Ovary (tissue), 7 donors: ENCODE measurements at regions not wholly inside any gene's neighbourhood (a gene's known extent, or its start where the extent isn't known, plus 50 kb on each side); places are given as distances from the start of the nearest gene placed in this dataset.

ENCODE experiments used
- DNase-seq, 5 donors: peaks; one replicate each; pipeline ENCODE4 v3.0.0-alpha.2; 2019 to 2020
- H3K27ac ChIP-seq, 2 donors: fragments of 200-600 bp; one replicate each; pipeline versions ENCODE4 v1.5.1 to v1.8.0; 2019 to 2022
- H3K27me3 ChIP-seq: fragments of 200-600 bp; one replicate; pipeline ENCODE4 v1.8.0; 2022
- H3K36me3 ChIP-seq: fragments of 200-600 bp; sonication (generic); one replicate; pipeline ENCODE4 v1.5.1; 2019
- H3K4me1 ChIP-seq: one replicate; pipeline ENCODE4 v1.8.1; 2013; ENCODE audit warnings: mild to moderate bottlenecking, moderate library complexity; ENCODE audit not compliant: insufficient read depth
- H3K4me3 ChIP-seq: fragments of 200-600 bp; sonication (generic); one replicate; pipeline ENCODE4 v1.5.1; 2017
- H3K9me3 ChIP-seq, 2 donors: fragments of 200-600 bp in 1 of 2; sonication (generic) in 1 of 2; one replicate each; pipeline versions ENCODE4 v1.5.1 to v1.8.1; 2013 to 2019; ENCODE audit warnings: mild to moderate bottlenecking in 1 of 2, moderate library complexity in 1 of 2
- EP300 ChIP-seq: sonication (generic); formaldehyde crosslinking; IDR thresholded peaks from one replicate; pipeline ENCODE4 v1.6.1; 2017; ENCODE audit warnings: antibody characterized with exemption
- POLR2A ChIP-seq: fragments of 450-650 bp; IDR thresholded peaks from one replicate; pipeline ENCODE4 v1.6.1; 2017; ENCODE audit warnings: antibody characterized with exemption, mild to moderate bottlenecking, moderate library complexity
- WGBS, 3 donors: extraction: QIAGEN DNeasy Blood & Tissue Kit in 1 of 3; methylation state at CpG; one replicate each; pipeline versions ENCODE4 v1.1.5 to v1.1.7; 2013 to 2017; 5-methylcytosine and 5-hydroxymethylcytosine counted together
- intact Hi-C, 4 donors: fragments of 100-400 bp; cut with DNase I; formaldehyde crosslinking; loops; one replicate each; pipeline versions ENCODE4 v1.11.0 to v1.15.1; 2022 to 2023
- TF ChIP-seq, protein P1 (sequence below), 3 donors: fragments of 450-650 bp in 2 of 3; fragments of 200-600 bp in 1 of 3; IDR thresholded peaks; one replicate each; pipeline versions ENCODE4 v1.5.1 to v1.8.0; 2016 to 2022; ENCODE audit warnings: antibody characterized with exemption in 3 of 3, mild to moderate bottlenecking in 1 of 3
- donor health status: DM: no; HTN: no; CAD: no; lungs with moderate emphysema.
- donor health status: DM: no; HTN: no; CAD: no.
- donor health status: Bipolar disorder and iron deficiency.
- donor health status: DM: no; HTN: no; CAD: no.
- donor health status: DM: yes; HTN: yes; CAD: no.

DNA sequence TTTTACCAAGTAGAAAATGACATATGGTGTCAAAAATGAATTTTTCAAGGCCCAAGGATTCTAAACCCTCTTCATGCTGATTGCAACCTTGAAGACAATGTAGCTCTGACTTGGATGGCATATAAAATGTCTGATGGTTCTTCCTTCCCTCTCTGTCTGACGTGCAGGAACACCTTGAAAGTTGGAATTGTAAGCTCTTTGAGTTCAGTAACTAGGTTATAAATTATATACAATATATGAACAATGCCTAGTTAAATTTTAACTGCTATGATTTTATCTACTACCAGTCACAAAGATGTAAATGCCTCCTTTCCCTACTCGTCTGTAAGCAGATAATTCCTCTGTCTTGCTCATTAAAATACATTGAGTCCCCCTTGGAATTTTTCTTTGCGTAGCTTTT, 89.5 kb upstream of the TMEM17 start:
- Histone ChIP-seq H3K27ac (no peak overlapping the region), H3K4me1 (peaks cover 1% of the 10 kb centered on the region), H3K9me3 (no peaks in the 10 kb centered on the region), H3K4me3 (no peak overlapping the region), H3K27me3 (no peaks in the 10 kb centered on the region), H3K36me3 (no peaks in the 10 kb centered on the region)
- TF ChIP-seq, protein P1, sequence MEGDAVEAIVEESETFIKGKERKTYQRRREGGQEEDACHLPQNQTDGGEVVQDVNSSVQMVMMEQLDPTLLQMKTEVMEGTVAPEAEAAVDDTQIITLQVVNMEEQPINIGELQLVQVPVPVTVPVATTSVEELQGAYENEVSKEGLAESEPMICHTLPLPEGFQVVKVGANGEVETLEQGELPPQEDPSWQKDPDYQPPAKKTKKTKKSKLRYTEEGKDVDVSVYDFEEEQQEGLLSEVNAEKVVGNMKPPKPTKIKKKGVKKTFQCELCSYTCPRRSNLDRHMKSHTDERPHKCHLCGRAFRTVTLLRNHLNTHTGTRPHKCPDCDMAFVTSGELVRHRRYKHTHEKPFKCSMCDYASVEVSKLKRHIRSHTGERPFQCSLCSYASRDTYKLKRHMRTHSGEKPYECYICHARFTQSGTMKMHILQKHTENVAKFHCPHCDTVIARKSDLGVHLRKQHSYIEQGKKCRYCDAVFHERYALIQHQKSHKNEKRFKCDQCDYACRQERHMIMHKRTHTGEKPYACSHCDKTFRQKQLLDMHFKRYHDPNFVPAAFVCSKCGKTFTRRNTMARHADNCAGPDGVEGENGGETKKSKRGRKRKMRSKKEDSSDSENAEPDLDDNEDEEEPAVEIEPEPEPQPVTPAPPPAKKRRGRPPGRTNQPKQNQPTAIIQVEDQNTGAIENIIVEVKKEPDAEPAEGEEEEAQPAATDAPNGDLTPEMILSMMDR (IDR thresholded peaks at IDR 0.05): no peak
- TF ChIP-seq POLR2A: no peak
- TF ChIP-seq EP300: no peak
- WGBS, 3 donors: 72 to 88% (median 86%) methylated on average over 3 of the region's 3 CpGs
- no peak for DNase-seq
- intact Hi-C loops: no loop called here

GRCh38 chr2:62593825-62594224, 87.8 kb upstream of the TMEM17 start:
- DNase-seq: no peak
- no peaks in the 10 kb centered on the region for H3K27me3 ChIP-seq
- 91 to 98% (median 98%) methylated on average over 3 of the region's 3 CpGs for WGBS, 3 donors
- peaks cover 7% of the 10 kb centered on the region for H3K4me1 ChIP-seq
- TF ChIP-seq EP300: no peak
- TF ChIP-seq, protein P1 (IDR thresholded peaks at IDR 0.05): no peak
- no peak for TF ChIP-seq POLR2A
- H3K27ac ChIP-seq: no peak overlapping the region
- intact Hi-C loops: no loop called here
- H3K36me3 ChIP-seq: no peaks in the 10 kb centered on the region
- H3K9me3 ChIP-seq: no peaks in the 10 kb centered on the region
- no peak overlapping the region for H3K4me3 ChIP-seq

DNA sequence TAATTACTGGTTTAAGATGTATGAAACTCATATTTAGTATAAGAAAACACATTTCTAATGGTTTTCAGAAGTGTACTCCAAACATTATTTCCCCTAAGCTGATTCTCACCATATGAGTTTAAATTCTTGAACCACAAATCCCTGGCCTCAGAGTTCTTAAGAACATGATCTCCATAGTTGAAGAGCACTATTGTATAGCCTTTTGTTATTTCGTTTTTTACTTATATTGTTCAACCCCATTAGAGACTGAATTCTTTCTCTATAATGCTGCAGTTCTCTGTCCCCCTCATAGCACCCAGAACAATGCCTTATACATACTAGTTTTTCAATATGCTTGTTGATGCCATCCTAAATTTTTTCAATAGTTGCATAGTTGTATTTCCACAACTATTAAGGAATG, 85.5 kb upstream of the TMEM17 start:
- Histone ChIP-seq H3K4me1 (peaks cover 7% of the 10 kb centered on the region), H3K36me3 (no peaks in the 10 kb centered on the region), H3K9me3 (no peaks in the 10 kb centered on the region), H3K27ac (no peak overlapping the region), H3K27me3 (no peaks in the 10 kb centered on the region), H3K4me3 (no peak overlapping the region)
- 85 to 97% (median 87%) methylated on average over 1 of the region's 1 CpG for WGBS, 3 donors
- no peak for TF ChIP-seq POLR2A
- no peak for TF ChIP-seq EP300
- TF ChIP-seq, protein P1 (IDR thresholded peaks at IDR 0.05): no peak
- no peak for DNase-seq
- intact Hi-C loops: no loop called here

GRCh38 chr2:62589691-62590356, 83.8 kb upstream of the TMEM17 start:
- peaks cover 6% of the 10 kb centered on the region for H3K4me1 ChIP-seq
- DNase-seq: no peak
- H3K4me3 ChIP-seq: no peak overlapping the region
- H3K27ac ChIP-seq: peak overlapping the region in 1 of 2 donors; percentile 26
- no peaks in the 10 kb centered on the region for H3K36me3 ChIP-seq
- intact Hi-C loops: no loop called here
- H3K9me3 ChIP-seq: no peaks in the 10 kb centered on the region
- 17 to 50% (median 18%) methylated on average over 4 of the region's 4 CpGs for WGBS, 3 donors
- TF ChIP-seq EP300 (no peak), POLR2A (no peak)
- TF ChIP-seq, protein P1 (IDR thresholded peaks at IDR 0.05): no peak
- H3K27me3 ChIP-seq: no peaks in the 10 kb centered on the region
